ENCODE measurements at regions not wholly inside any gene's neighbourhood (a gene's known extent, or its start where the extent isn't known, plus 50 kb on each side); places are given as distances from the start of the nearest gene placed in this dataset.

DNA sequence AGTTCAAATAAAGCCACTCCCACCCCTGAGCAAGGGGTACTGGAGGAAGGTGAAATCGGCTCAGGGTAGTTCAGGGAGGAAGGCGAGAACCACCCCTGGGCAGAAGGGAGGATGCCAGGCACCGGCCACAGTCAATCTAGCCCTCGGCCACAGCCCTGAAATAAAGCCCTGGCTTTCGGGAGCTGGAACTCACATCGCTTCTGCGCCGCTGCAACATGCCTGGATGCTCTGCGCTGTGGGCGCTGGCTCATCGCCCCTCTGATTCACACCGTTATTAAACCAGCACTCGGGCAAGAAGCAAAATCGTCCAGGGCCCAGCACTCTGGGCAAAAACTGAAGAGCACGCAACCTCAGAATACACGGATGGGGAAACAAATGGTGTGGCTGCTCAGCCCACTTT is 136.9 kb upstream of the RREB1 start:
- TF ChIP-seq, protein P1, sequence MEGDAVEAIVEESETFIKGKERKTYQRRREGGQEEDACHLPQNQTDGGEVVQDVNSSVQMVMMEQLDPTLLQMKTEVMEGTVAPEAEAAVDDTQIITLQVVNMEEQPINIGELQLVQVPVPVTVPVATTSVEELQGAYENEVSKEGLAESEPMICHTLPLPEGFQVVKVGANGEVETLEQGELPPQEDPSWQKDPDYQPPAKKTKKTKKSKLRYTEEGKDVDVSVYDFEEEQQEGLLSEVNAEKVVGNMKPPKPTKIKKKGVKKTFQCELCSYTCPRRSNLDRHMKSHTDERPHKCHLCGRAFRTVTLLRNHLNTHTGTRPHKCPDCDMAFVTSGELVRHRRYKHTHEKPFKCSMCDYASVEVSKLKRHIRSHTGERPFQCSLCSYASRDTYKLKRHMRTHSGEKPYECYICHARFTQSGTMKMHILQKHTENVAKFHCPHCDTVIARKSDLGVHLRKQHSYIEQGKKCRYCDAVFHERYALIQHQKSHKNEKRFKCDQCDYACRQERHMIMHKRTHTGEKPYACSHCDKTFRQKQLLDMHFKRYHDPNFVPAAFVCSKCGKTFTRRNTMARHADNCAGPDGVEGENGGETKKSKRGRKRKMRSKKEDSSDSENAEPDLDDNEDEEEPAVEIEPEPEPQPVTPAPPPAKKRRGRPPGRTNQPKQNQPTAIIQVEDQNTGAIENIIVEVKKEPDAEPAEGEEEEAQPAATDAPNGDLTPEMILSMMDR (tag by site-specific recombination; IDR thresholded peaks at IDR 0.05) = no peak
- TF ChIP-seq ZNF747 (tag by site-specific recombination; IDR thresholded peaks at IDR 0.05) (no peak), ZFP3 (tag by site-specific recombination; IDR thresholded peaks at IDR 0.05; ENCODE audit: low read depth) (no peak), ZNF785 (tag by site-specific recombination; IDR thresholded peaks at IDR 0.05) (no peak), ZNF623 (tag by site-specific recombination; IDR thresholded peaks at IDR 0.05) (no peak), TCF7L2 (IDR thresholded peaks at IDR 0.05; ENCODE audit: borderline replicate concordance, low read depth, low read length) (no peak)

Data from HEK293 (cell line).